KMS-11 (cell line): ENCODE measurements at regions not wholly inside any gene's neighbourhood (a gene's known extent, or its start where the extent isn't known, plus 50 kb on each side); places are given as distances from the start of the nearest gene placed in this dataset.

Experiments
- H2AFZ ChIP-seq: fragments of 200-600 bp; sonication (generic); 2 replicates; pipeline ENCODE4 v1.6.1; 2016; ENCODE audit warnings: antibody characterized with exemption, mixed run types, low read depth
- H3K27ac ChIP-seq: fragments of 200-600 bp; sonication (generic); 2 replicates; pipeline ENCODE4 v1.6.1; 2016; ENCODE audit warnings: mild to moderate bottlenecking, mixed run types
- H3K27me3 ChIP-seq: fragments of 200-600 bp; sonication (generic); 2 replicates; pipeline ENCODE4 v1.6.1; 2017; ENCODE audit warnings: mild to moderate bottlenecking, low read depth, mixed run types, moderate library complexity; ENCODE audit not compliant: insufficient read depth
- H3K36me3 ChIP-seq: fragments of 200-600 bp; sonication (generic); 2 replicates; pipeline ENCODE4 v1.6.1; 2017; ENCODE audit warnings: mild to moderate bottlenecking, mixed run types; ENCODE audit not compliant: insufficient read depth
- H3K4me1 ChIP-seq: fragments of 200-600 bp; sonication (generic); 2 replicates; pipeline ENCODE4 v1.6.1; 2016; ENCODE audit warnings: mild to moderate bottlenecking, low read depth, mixed run types; ENCODE audit not compliant: poor library complexity, severe bottlenecking
- H3K4me2 ChIP-seq: fragments of 200-600 bp; sonication (generic); 2 replicates; pipeline ENCODE4 v1.7.0; 2016; ENCODE audit warnings: mild to moderate bottlenecking, mixed run types
- H3K4me3 ChIP-seq: fragments of 200-600 bp; sonication (generic); IDR thresholded peaks from 2 replicates; pipeline ENCODE4 v1.6.1; 2017; ENCODE audit warnings: low read depth, low read length, mixed read lengths; ENCODE audit not compliant: insufficient read depth
- H3K79me2 ChIP-seq: fragments of 200-600 bp; sonication (generic); 2 replicates; pipeline ENCODE4 v1.6.1; 2016; ENCODE audit warnings: low read depth, mixed run types; ENCODE audit not compliant: insufficient read depth
- H3K9ac ChIP-seq: fragments of 200-600 bp; sonication (generic); 2 replicates; pipeline ENCODE4 v1.6.1; 2016; ENCODE audit warnings: mild to moderate bottlenecking, mixed run types
- H4K20me1 ChIP-seq: fragments of 200-600 bp; sonication (generic); 2 replicates; pipeline ENCODE4 v1.6.1; 2016; ENCODE audit warnings: mild to moderate bottlenecking, mixed run types; ENCODE audit not compliant: insufficient read depth
- TF ChIP-seq, protein P1 (sequence below): fragments of 200-600 bp; sonication (generic); conservative IDR thresholded peaks from 2 replicates; pipeline ENCODE4 v1.6.1; 2017; ENCODE audit warnings: low read depth, mild to moderate bottlenecking, antibody characterized with exemption, low read length, moderate library complexity, mixed read lengths

DNA sequence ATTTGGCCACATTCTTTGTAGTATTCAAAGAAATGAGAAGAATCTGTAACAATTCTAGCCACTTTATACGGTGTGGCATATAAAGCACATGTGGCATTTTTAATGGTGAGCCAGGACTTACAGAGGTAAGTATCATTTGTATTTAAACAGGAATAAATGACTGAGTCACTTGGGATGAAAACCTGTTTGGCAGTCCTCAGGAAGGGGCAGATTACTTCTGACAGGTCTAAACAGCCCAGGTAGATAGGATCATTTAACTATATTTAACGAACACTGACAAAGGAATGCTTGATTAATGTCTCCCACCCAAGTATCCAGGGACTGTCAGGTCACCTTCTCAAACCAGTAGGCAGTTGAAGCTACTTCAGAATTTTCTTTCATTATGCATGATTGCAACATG, 241.5 kb upstream of the SATB1 start:
- H3K27ac ChIP-seq = no peak overlapping the region
- TF ChIP-seq, protein P1, sequence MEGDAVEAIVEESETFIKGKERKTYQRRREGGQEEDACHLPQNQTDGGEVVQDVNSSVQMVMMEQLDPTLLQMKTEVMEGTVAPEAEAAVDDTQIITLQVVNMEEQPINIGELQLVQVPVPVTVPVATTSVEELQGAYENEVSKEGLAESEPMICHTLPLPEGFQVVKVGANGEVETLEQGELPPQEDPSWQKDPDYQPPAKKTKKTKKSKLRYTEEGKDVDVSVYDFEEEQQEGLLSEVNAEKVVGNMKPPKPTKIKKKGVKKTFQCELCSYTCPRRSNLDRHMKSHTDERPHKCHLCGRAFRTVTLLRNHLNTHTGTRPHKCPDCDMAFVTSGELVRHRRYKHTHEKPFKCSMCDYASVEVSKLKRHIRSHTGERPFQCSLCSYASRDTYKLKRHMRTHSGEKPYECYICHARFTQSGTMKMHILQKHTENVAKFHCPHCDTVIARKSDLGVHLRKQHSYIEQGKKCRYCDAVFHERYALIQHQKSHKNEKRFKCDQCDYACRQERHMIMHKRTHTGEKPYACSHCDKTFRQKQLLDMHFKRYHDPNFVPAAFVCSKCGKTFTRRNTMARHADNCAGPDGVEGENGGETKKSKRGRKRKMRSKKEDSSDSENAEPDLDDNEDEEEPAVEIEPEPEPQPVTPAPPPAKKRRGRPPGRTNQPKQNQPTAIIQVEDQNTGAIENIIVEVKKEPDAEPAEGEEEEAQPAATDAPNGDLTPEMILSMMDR = no peak

DNA sequence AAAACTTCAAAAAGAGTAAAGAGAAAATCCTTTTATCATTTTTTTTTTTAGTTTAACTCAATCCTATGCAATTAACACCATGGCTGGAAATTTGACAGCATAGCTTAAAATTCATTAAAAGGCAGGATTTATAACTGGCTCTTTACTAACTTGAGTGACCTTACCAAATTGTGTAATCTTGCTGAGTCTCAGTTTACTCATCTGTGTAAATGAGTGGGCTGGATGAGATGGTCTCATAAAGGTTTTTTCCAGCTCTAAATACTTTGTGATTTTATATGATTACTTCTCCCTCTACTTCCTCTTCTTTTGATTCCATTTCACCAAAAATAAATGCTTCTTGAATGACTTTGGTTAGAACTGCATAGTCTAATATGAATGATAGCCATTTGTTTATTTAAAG, 234.9 kb upstream of the SATB1 start:
- Histone ChIP-seq H3K27ac (no peak overlapping the region), H3K79me2 (no peaks in the 10 kb centered on the region), H3K4me2 (no peak overlapping the region)

More for the DNA sequence above, 241.5 kb upstream of the SATB1 start:
- H3K4me1 ChIP-seq = peaks cover under 1% of the 10 kb centered on the region
- H3K9ac ChIP-seq = no peak overlapping the region
- H3K79me2 ChIP-seq = no peaks in the 10 kb centered on the region
- H3K27me3 ChIP-seq = no peaks in the 10 kb centered on the region
- H4K20me1 ChIP-seq = no peaks in the 10 kb centered on the region
- no peak overlapping the region for H3K4me2 ChIP-seq
- H3K36me3 ChIP-seq = no peaks in the 10 kb centered on the region
- no peak overlapping the region for H2AFZ ChIP-seq
- H3K4me3 ChIP-seq = no peak overlapping the region

DNA sequence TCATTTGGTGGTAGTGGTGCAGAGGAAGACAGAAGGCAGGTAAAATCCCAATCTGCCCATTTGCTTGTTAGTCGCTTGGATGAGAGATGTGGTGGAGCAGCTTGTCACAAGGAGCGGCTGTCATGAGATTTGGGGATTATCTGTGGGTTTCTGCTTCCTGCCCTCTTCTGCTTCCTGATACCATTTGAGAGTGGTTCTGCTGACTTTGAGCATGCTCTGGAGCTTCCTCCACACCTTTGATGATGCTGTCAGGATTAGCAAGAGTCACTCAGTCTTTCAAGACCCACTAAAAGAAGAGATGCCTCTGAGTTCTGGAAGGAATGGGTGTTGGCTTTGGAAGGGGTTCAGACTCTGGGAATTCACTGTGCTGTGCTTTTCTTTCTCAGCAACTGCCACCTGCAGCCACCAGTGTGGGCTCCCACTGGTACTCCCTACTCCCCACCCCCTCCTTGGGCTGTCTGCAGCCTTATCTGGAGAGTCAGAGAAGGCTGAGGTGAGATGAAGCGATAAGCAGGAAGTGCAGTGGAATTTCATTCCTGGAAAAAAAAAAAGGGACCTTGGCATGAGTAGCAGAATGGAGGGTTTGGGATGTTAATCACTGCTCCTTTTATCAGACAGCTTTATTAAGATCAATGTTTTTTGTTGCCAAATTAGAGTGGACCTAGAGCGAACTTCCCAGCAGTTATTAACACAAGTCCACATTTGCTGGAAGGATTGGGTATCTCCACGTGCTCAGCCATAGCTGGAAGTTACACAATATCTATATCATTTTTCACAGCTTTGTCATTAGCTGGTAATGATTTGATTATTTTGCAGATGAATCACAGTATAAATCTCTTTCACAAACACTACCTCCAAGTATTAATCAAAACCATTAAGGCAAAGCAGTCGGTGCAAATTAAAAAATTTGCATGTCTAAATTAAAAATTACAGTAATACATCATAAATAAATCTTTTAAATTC, 233.0 kb upstream of the SATB1 start:
- no peaks in the 10 kb centered on the region for H4K20me1 ChIP-seq
- no peak overlapping the region for H3K27ac ChIP-seq
- no peaks in the 10 kb centered on the region for H3K4me1 ChIP-seq
- H3K79me2 ChIP-seq = no peaks in the 10 kb centered on the region
- H3K4me2 ChIP-seq = no peak overlapping the region
- no peak overlapping the region for H3K9ac ChIP-seq
- TF ChIP-seq, protein P1 = no peak
- H3K4me3 ChIP-seq = no peak overlapping the region
- H2AFZ ChIP-seq = no peak overlapping the region
- no peaks in the 10 kb centered on the region for H3K36me3 ChIP-seq
- no peaks in the 10 kb centered on the region for H3K27me3 ChIP-seq

More for the DNA sequence above, 234.9 kb upstream of the SATB1 start:
- no peaks in the 10 kb centered on the region for H3K36me3 ChIP-seq
- no peaks in the 10 kb centered on the region for H3K4me1 ChIP-seq
- no peak overlapping the region for H2AFZ ChIP-seq
- no peak overlapping the region for H3K9ac ChIP-seq
- TF ChIP-seq, protein P1 = no peak
- H4K20me1 ChIP-seq = no peaks in the 10 kb centered on the region
- no peak overlapping the region for H3K4me3 ChIP-seq
- H3K27me3 ChIP-seq = no peaks in the 10 kb centered on the region

DNA sequence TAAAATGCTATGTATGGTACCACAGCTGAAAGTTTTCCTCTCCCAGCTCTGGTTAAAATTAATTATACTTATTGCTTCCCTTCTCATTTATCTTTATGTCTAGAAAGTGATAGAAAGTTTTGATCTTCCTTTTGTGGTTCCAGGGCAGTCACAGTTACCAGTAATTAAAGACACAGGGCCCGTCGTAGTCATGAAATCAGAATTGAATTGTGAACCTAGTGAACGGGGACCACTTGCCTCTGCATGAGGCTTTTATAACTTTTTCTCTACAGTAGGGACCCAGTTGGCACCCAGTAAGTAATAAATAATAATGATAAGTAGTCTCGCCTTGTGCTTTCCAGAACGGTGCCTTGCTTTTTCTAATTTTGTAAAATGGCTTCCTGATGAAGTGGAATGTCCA, 231.7 kb upstream of the SATB1 start:
- Histone ChIP-seq H2AFZ (no peak overlapping the region), H3K36me3 (no peaks in the 10 kb centered on the region), H3K79me2 (no peaks in the 10 kb centered on the region), H3K4me2 (no peak overlapping the region), H3K9ac (no peak overlapping the region), H4K20me1 (no peaks in the 10 kb centered on the region), H3K4me1 (no peaks in the 10 kb centered on the region), H3K27me3 (no peaks in the 10 kb centered on the region), H3K27ac (no peak overlapping the region), H3K4me3 (no peak overlapping the region)
- TF ChIP-seq, protein P1 = no peak
